GM19099 (cell line): ENCODE measurements at regions not wholly inside any gene's neighbourhood (a gene's known extent, or its start where the extent isn't known, plus 50 kb on each side); places are given as distances from the start of the nearest gene placed in this dataset.

Source experiments
- POLR2A ChIP-seq: IDR thresholded peaks from 3 replicates; pipeline ENCODE4 v1.6.1; 2011; ENCODE audit warnings: low read depth; ENCODE audit not compliant: insufficient read length; ENCODE audit errors: extremely low read depth

GRCh38 chr1:199701726-199702125 is 325.8 kb upstream of the NR5A2 start:
- no peak for TF ChIP-seq POLR2A

- TF ChIP-seq POLR2A = no peak
Measured at GRCh38 chr1:199704231-199704630, 323.3 kb upstream of the NR5A2 start.

- TF ChIP-seq POLR2A = no peak
Measured at GRCh38 chr1:199705825-199706224, 321.7 kb upstream of the NR5A2 start.

- no peak for TF ChIP-seq POLR2A
Measured at GRCh38 chr1:199706826-199707606, 320.5 kb upstream of the NR5A2 start.

GRCh38 chr1:199710974-199711373 is 316.5 kb upstream of the NR5A2 start:
- no peak for TF ChIP-seq POLR2A

GRCh38 chr1:199716729-199717128 is 310.8 kb upstream of the NR5A2 start:
- TF ChIP-seq POLR2A = no peak

- no peak for TF ChIP-seq POLR2A
Measured at GRCh38 chr1:199719156-199719842, 308.2 kb upstream of the NR5A2 start.

GRCh38 chr1:199720496-199720895 is 307.0 kb upstream of the NR5A2 start:
- no peak for TF ChIP-seq POLR2A

GRCh38 chr1:199721001-199721400 is 306.5 kb upstream of the NR5A2 start:
- no peak for TF ChIP-seq POLR2A

GRCh38 chr1:199723250-199723956 is 304.1 kb upstream of the NR5A2 start:
- TF ChIP-seq POLR2A = no peak

- no peak for TF ChIP-seq POLR2A
Measured at GRCh38 chr1:199724049-199724448, 303.5 kb upstream of the NR5A2 start.

GRCh38 chr1:199725002-199725565 is 302.4 kb upstream of the NR5A2 start:
- TF ChIP-seq POLR2A = no peak

- no peak for TF ChIP-seq POLR2A
Measured at GRCh38 chr1:199727682-199728081, 299.8 kb upstream of the NR5A2 start.

- no peak for TF ChIP-seq POLR2A
Measured at GRCh38 chr1:199728345-199728744, 299.2 kb upstream of the NR5A2 start.

- no peak for TF ChIP-seq POLR2A
Measured at GRCh38 chr1:199733125-199733524, 294.4 kb upstream of the NR5A2 start.

GRCh38 chr1:199734186-199734585 is 293.3 kb upstream of the NR5A2 start:
- no peak for TF ChIP-seq POLR2A

GRCh38 chr1:199735660-199736059 is 291.9 kb upstream of the NR5A2 start:
- TF ChIP-seq POLR2A = no peak
